ENCODE measurements at regions not wholly inside any gene's neighbourhood (a gene's known extent, or its start where the extent isn't known, plus 50 kb on each side); places are given as distances from the start of the nearest gene placed in this dataset.

DNA sequence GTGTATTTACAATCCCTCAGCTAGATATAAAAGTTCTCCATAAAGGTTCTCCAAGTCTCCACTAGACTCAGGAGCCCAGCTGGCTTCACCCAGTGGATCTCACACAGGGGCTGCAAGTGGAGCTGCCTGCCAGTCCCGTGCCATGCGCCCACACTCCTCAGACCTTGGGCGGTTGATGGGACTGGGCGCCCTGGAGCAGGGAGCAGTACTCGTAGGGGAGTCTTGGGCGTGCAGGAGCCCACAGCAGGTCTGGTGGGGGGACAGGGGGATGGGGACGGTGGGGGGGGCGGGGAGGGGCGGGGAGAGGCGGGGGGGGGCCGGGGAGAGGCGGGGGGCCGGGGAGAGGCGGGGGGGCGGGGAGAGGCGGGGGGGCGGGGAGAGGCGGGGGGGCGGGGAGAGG is 54.7 kb upstream of the RND3 start:
- TF ChIP-seq POLR2AphosphoS5 (IDR thresholded peaks at IDR 0.05; ENCODE audit: borderline replicate concordance, low read depth, low read length): no peak
- TF ChIP-seq EZH2 (IDR thresholded peaks at IDR 0.05): no peak
